ENCODE measurements at regions not wholly inside any gene's neighbourhood (a gene's known extent, or its start where the extent isn't known, plus 50 kb on each side); places are given as distances from the start of the nearest gene placed in this dataset.

GRCh38 chr11:33521384-33521783, 179.2 kb downstream of the C11orf91 start:
- TF ChIP-seq CTCF (tag by site-specific recombination; IDR thresholded peaks at IDR 0.05) (no peak), PATZ1 (tag by site-specific recombination; IDR thresholded peaks at IDR 0.05) (no peak), ZNF660 (tag by site-specific recombination; IDR thresholded peaks at IDR 0.05) (no peak), IKZF3 (tag by site-specific recombination; IDR thresholded peaks at IDR 0.05) (no peak), ZNF354C (tag by site-specific recombination; IDR thresholded peaks at IDR 0.05; ENCODE audit: borderline replicate concordance, low read depth) (no peak), HOXC10 (CRISPR knock-in tag; IDR thresholded peaks at IDR 0.05) (no peak)

All from HEK293 (cell line).